Neural progenitor cell (in vitro differentiated cells): ENCODE measurements at regions not wholly inside any gene's neighbourhood (a gene's known extent, or its start where the extent isn't known, plus 50 kb on each side); places are given as distances from the start of the nearest gene placed in this dataset.

Experiments
- DNase-seq: peaks from one replicate; pipeline ENCODE4 v3.0.0-alpha.2; 2016; ENCODE audit warnings: low spot score
- H2AFZ ChIP-seq: fragments of 200-600 bp; sonication (generic); replicated peaks from 2 replicates; pipeline ENCODE4 v1.6.1; 2016; ENCODE audit warnings: antibody characterized with exemption
- H3F3A ChIP-seq: fragments of 200-600 bp; sonication (generic); 2 replicates; pipeline ENCODE4 v1.6.1; 2016; ENCODE audit warnings: antibody characterized with exemption, low read depth
- H3K27ac ChIP-seq: fragments of 200-600 bp; sonication (generic); 2 replicates; pipeline ENCODE4 v1.5.1; 2016; ENCODE audit warnings: mild to moderate bottlenecking
- H3K27me3 ChIP-seq: fragments of 200-600 bp; sonication (generic); 2 replicates; pipeline ENCODE4 v1.6.1; 2016; ENCODE audit warnings: mild to moderate bottlenecking, moderate library complexity
- H3K36me3 ChIP-seq: fragments of 200-600 bp; sonication (generic); 2 replicates; pipeline ENCODE4 v1.5.1; 2016
- H3K4me1 ChIP-seq: fragments of 200-600 bp; sonication (generic); 2 replicates; pipeline ENCODE4 v1.6.1; 2016; ENCODE audit warnings: mixed run types
- H3K4me2 ChIP-seq: fragments of 200-600 bp; sonication (generic); 2 replicates; pipeline ENCODE4 v1.6.1; 2016
- H3K4me3 ChIP-seq: fragments of 200-600 bp; sonication (generic); 2 replicates; pipeline ENCODE4 v1.5.1; 2016
- H3K79me2 ChIP-seq: fragments of 200-600 bp; sonication (generic); 2 replicates; pipeline ENCODE4 v1.6.1; 2016; ENCODE audit warnings: low read depth
- H3K9ac ChIP-seq: fragments of 200-600 bp; sonication (generic); 2 replicates; pipeline ENCODE4 v1.6.1; 2016
- H3K9me3 ChIP-seq: fragments of 200-600 bp; sonication (generic); 2 replicates; pipeline ENCODE4 v1.5.1; 2016; ENCODE audit warnings: low read depth
- H4K20me1 ChIP-seq: fragments of 200-600 bp; sonication (generic); 2 replicates; pipeline ENCODE4 v1.6.1; 2016; ENCODE audit warnings: low read depth
- H3K27ac Mint-ChIP-seq: 3 replicates; pipeline ENCODE4 v1.8.0; 2021; ENCODE audit warnings: mixed read lengths
- H3K27me3 Mint-ChIP-seq: 2 replicates; pipeline ENCODE4 v1.8.0; 2022; ENCODE audit warnings: low read depth, mild to moderate bottlenecking, inconsistent platforms, moderate library complexity, mixed read lengths; ENCODE audit not compliant: insufficient read depth
- H3K36me3 Mint-ChIP-seq: 3 replicates; pipeline ENCODE4 v1.8.0; 2021; ENCODE audit warnings: mixed read lengths
- H3K4me1 Mint-ChIP-seq: 3 replicates; pipeline ENCODE4 v1.8.0; 2021; ENCODE audit warnings: mixed read lengths
- H3K4me3 Mint-ChIP-seq: 3 replicates; pipeline ENCODE4 v1.8.0; 2021; ENCODE audit warnings: mild to moderate bottlenecking, moderate library complexity, mixed read lengths
- H3K9me3 Mint-ChIP-seq: 3 replicates; pipeline ENCODE4 v1.8.0; 2020; ENCODE audit warnings: mixed read lengths
- CTCF ChIP-seq: fragments of 200-600 bp; sonication (generic); IDR thresholded peaks from 2 replicates; pipeline ENCODE4 v1.5.1; 2017; ENCODE audit warnings: antibody characterized with exemption, mild to moderate bottlenecking
- EZH2 ChIP-seq: fragments of 200-600 bp; sonication (generic); IDR thresholded peaks from 2 replicates; pipeline ENCODE4 v1.6.1; 2017; ENCODE audit warnings: antibody characterized with exemption, mild to moderate bottlenecking, moderate library complexity
- EZH2phosphoT487 ChIP-seq: fragments of 200-600 bp; sonication (generic); IDR thresholded peaks from 2 replicates; pipeline ENCODE4 v1.6.1; 2017; ENCODE audit warnings: antibody characterized with exemption

GRCh38 chr12:90322006-90322405, 613.4 kb upstream of the ATP2B1 start:
- H3K27ac ChIP-seq = no peak overlapping the region
- no peaks in the 10 kb centered on the region for H3F3A ChIP-seq
- H3K27ac Mint-ChIP-seq = no peak overlapping the region
- TF ChIP-seq EZH2 (no peak), EZH2phosphoT487 (no peak), CTCF (no peak)
- no peaks in the 10 kb centered on the region for H3K79me2 ChIP-seq
- no peak overlapping the region for H3K4me3 Mint-ChIP-seq
- H3K9me3 ChIP-seq = no peaks in the 10 kb centered on the region
- H3K9ac ChIP-seq = no peak overlapping the region
- H2AFZ ChIP-seq = no peak overlapping the region
- H3K27me3 ChIP-seq = no peaks in the 10 kb centered on the region
- no peaks in the 10 kb centered on the region for H3K4me1 ChIP-seq
- no peak overlapping the region for H3K4me3 ChIP-seq
- DNase-seq = no peak
- peaks cover 6% of the 10 kb centered on the region for H3K9me3 Mint-ChIP-seq
- no peaks in the 10 kb centered on the region for H3K4me1 Mint-ChIP-seq
- no peaks in the 10 kb centered on the region for H3K27me3 Mint-ChIP-seq
- H4K20me1 ChIP-seq = no peaks in the 10 kb centered on the region
- H3K36me3 Mint-ChIP-seq = no peaks in the 10 kb centered on the region
- H3K36me3 ChIP-seq = no peaks in the 10 kb centered on the region
- H3K4me2 ChIP-seq = no peak overlapping the region

GRCh38 chr12:90321369-90321768, 612.7 kb upstream of the ATP2B1 start:
- no peaks in the 10 kb centered on the region for H4K20me1 ChIP-seq
- H3K4me2 ChIP-seq = no peak overlapping the region
- no peak overlapping the region for H3K9ac ChIP-seq
- no peak for TF ChIP-seq EZH2phosphoT487
- no peak for TF ChIP-seq CTCF
- no peak for TF ChIP-seq EZH2
- Mint-ChIP-seq H3K4me1 (no peaks in the 10 kb centered on the region), H3K4me3 (no peak overlapping the region), H3K36me3 (no peaks in the 10 kb centered on the region), H3K27ac (no peak overlapping the region), H3K27me3 (no peaks in the 10 kb centered on the region), H3K9me3 (peaks cover 6% of the 10 kb centered on the region)
- no peaks in the 10 kb centered on the region for H3K4me1 ChIP-seq
- no peak for DNase-seq
- no peaks in the 10 kb centered on the region for H3K9me3 ChIP-seq
- H3K27me3 ChIP-seq = no peaks in the 10 kb centered on the region
- no peaks in the 10 kb centered on the region for H3K79me2 ChIP-seq
- H3K27ac ChIP-seq = no peak overlapping the region
- H2AFZ ChIP-seq = no peak overlapping the region
- no peaks in the 10 kb centered on the region for H3F3A ChIP-seq
- H3K36me3 ChIP-seq = no peaks in the 10 kb centered on the region
- H3K4me3 ChIP-seq = no peak overlapping the region

- Mint-ChIP-seq H3K27ac (no peak overlapping the region), H3K27me3 (no peaks in the 10 kb centered on the region), H3K36me3 (no peaks in the 10 kb centered on the region), H3K9me3 (no peaks in the 10 kb centered on the region), H3K4me3 (no peak overlapping the region), H3K4me1 (no peaks in the 10 kb centered on the region)
- Histone ChIP-seq H3K9me3 (no peaks in the 10 kb centered on the region), H3K9ac (no peak overlapping the region), H4K20me1 (no peaks in the 10 kb centered on the region), H3K4me2 (no peak overlapping the region), H3K79me2 (no peaks in the 10 kb centered on the region), H3K27me3 (no peaks in the 10 kb centered on the region), H3K4me3 (no peak overlapping the region), H2AFZ (no peak overlapping the region), H3K36me3 (no peaks in the 10 kb centered on the region), H3F3A (no peaks in the 10 kb centered on the region), H3K27ac (no peak overlapping the region), H3K4me1 (no peaks in the 10 kb centered on the region)
- no peak for DNase-seq
- TF ChIP-seq EZH2 (no peak), EZH2phosphoT487 (no peak), CTCF (no peak)
Measured at GRCh38 chr12:90311561-90311960, 602.9 kb upstream of the ATP2B1 start.

- no peak for TF ChIP-seq EZH2phosphoT487
- TF ChIP-seq EZH2 = no peak
- TF ChIP-seq CTCF = no peak
- H3K4me1 Mint-ChIP-seq = no peaks in the 10 kb centered on the region
- Histone ChIP-seq H3K27ac (no peak overlapping the region), H3K9me3 (no peaks in the 10 kb centered on the region), H3K4me2 (no peak overlapping the region), H3K9ac (no peak overlapping the region), H3K4me1 (no peaks in the 10 kb centered on the region), H3K36me3 (no peaks in the 10 kb centered on the region), H2AFZ (no peak overlapping the region), H3K79me2 (no peaks in the 10 kb centered on the region), H3K4me3 (no peak overlapping the region), H3F3A (no peaks in the 10 kb centered on the region), H4K20me1 (no peaks in the 10 kb centered on the region), H3K27me3 (no peaks in the 10 kb centered on the region)
- H3K9me3 Mint-ChIP-seq = no peaks in the 10 kb centered on the region
- DNase-seq = no peak
- no peak overlapping the region for H3K4me3 Mint-ChIP-seq
- H3K27me3 Mint-ChIP-seq = no peaks in the 10 kb centered on the region
- H3K36me3 Mint-ChIP-seq = no peaks in the 10 kb centered on the region
- no peak overlapping the region for H3K27ac Mint-ChIP-seq
Measured at GRCh38 chr12:90305379-90305778, 596.7 kb upstream of the ATP2B1 start.
